ENCODE measurements at regions not wholly inside any gene's neighbourhood (a gene's known extent, or its start where the extent isn't known, plus 50 kb on each side); places are given as distances from the start of the nearest gene placed in this dataset.

- no peak for DNase-seq (ENCODE audit: low read depth)
These were observed 191.0 kb downstream of the IRF8 start for GRCh38 chr16:86089991-86090390.

GRCh38 chr16:86090461-86091170 lies 191.7 kb downstream of the IRF8 start:
- DNase-seq (ENCODE audit: low read depth), result no peak

DNA sequence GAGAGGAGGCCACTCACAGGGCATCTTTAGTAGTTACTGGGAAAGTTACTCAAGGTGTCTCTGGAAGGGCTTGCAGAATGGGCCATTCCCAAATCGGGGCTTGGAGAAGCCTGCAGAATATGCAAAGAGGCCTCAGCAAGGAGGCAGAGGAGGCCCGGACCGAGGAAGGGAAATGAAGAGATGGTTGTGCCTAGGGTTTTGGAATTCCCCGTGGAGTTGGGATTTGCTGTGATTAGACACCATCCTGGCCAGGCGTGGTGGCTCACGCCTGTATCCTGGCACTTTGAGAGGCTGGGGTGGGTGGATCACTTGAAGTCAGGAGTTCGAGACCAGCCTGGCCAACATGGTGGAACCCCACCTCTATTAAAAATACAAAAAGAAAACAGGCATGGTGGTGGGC lies 193.0 kb downstream of the IRF8 start:
- no peak for DNase-seq (ENCODE audit: low read depth)

GRCh38 chr16:86092586-86093480 lies 193.9 kb downstream of the IRF8 start:
- no peak for DNase-seq (ENCODE audit: low read depth)

DNA sequence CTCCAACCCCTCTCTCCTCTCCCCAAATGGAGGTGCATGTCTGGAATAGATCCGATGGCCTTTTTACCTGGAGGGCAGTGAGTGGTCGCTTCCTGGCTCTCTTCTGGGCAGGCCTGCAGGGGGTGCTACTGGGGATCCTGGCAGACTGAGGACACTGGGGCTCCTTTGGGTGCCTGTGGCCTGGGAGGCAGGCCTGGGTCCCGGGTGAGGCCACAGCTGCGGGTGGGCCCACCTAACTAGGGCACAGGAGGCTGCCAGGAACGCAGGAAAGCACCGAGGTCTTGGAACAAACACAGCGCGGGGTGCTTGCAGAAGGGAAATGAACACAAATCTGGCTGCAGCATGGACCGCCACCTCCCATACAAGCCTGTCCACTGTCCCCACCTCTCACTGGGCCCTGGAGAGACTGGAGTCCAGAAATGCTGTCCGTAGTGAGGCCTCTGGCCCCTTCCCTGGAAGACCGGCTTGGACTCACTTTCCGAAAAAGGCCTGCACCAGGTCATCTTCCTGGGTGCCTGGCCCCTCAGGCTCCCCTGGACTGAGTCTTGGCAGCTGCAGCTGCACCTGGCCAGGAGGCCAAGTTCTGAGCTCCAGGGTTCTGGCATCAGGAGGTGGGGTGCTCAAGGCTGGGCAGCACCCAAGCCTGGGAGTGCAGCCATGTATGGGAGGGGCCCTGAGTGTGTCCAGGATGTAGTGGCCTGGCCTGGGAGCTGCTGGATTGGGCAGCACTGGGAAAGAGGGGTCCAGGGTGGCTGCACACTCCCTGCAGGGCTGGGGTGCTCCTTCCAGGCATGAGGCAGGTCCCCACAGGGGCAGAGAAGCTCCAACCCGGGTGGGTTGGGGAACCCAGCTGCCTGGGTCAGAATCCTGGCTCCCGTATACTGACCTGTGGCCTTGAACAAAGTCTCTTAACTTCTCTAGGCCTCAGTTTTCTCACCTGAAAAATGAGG lies 195.1 kb downstream of the IRF8 start:
- no peak for DNase-seq (ENCODE audit: low read depth)

- no peak for DNase-seq (ENCODE audit: low read depth)
These were observed 196.3 kb downstream of the IRF8 start for GRCh38 chr16:86095131-86095752.

DNA sequence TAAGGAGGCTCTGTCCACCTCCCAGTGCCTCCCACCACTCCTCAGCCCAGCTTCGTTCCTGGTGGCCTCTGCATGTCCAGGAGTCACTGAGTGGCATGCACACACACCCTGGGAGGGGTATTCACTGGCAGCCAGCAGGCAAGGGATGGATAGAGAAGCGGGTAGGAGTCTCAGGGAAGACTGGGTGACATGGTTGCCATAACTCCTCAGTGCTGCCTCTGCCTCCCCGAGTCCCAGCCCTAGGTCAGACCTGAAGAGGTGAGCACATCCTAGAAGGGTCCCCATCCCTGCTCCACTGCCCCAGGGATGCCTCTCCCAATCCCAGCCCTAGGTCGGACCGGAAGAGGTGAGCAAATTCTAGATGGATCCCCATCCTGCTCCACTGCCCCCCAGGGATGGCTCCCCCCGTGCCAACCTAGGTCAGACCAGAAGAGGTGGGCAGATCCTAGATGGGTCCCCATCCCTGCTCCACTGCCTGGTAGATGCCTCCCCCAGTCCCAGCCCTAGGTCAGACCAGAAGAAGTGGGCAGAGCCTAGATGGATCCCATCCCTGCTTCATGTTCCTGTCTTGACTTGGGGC lies 197.0 kb downstream of the IRF8 start:
- no peak for DNase-seq (ENCODE audit: low read depth)

DNA sequence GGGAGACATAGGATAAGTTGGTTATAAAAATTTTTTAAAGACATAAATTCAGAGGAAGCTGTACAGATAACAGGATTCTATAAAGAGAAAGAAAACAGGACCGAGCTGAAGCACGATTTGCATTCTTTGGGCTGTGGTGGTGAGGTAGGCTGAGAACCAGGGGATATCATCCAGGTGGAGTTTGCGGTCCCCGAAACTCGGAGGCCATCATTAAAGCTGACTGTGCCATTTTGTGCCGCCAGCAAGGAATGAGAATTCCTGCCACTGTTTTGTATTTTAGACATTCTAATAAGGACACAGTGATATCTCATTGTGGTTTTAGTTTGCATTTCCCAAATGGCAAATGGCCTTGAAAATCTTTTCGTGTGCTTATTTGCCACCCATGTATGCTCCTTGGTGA lies 197.9 kb downstream of the IRF8 start:
- no peak for DNase-seq (ENCODE audit: low read depth)

DNA sequence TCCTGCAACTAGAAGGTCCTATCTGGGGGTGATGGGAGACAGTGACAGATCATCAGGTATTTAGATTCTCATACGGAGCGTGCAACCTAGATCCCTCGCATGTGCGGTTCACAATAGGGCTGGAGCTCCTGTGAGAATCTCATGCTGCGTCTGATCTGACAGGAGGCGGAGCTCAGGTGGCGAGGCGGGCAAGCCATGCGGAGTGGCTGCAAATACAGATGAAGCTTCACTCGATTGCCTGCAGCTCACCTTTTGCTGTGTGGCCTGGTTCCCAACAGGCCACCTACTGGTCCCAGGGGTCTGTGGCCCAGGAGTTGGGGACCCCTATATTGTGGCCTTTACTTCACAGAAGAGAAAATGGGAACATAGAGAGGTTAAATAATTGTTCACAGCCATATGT lies 200.4 kb downstream of the IRF8 start:
- DNase-seq (ENCODE audit: low read depth), result no peak

DNA sequence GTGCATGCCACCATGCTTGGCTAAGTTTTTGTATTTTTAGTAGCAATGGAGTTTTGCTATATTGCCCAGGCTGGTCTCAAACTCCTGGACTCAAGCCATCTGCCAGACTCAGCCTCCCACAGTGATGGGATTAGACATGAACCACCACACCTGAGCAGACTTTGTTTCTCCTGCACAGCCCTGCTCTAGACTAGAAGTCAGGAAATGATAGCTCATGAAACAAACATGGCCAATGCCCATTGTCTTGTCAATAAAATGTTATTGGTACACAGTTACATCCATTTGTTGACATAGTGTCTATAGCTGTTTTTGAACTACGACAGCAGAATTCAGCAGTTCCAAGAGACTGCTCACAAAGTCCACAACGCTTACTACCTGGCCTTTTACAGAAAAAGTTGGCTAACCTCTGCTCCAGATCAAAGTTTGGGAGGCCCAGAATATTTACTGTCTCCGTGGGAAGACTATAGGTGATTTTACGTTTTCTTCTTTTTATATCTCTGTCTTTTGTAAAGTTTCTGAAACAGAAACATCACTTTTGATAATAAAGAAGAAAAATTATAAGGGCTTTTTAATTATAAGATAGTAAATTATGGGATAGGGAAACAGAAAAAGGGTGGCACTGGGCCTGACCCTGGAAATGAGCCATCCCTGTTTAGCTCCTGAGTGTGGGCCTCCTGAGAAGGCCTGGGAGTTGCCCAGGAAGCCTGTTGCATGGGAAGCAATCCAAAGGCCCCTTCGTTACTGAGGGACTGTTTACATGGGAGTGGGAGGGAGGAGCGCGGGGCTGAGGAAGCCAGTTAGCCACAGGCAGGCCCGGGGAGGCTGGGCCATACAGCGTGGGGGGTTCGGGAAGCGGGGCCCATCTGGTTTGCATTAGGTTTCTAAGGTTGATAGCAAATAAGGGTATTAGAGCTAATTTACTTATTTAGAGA lies 201.5 kb downstream of the IRF8 start:
- DNase-seq (ENCODE audit: low read depth), result no peak

DNA sequence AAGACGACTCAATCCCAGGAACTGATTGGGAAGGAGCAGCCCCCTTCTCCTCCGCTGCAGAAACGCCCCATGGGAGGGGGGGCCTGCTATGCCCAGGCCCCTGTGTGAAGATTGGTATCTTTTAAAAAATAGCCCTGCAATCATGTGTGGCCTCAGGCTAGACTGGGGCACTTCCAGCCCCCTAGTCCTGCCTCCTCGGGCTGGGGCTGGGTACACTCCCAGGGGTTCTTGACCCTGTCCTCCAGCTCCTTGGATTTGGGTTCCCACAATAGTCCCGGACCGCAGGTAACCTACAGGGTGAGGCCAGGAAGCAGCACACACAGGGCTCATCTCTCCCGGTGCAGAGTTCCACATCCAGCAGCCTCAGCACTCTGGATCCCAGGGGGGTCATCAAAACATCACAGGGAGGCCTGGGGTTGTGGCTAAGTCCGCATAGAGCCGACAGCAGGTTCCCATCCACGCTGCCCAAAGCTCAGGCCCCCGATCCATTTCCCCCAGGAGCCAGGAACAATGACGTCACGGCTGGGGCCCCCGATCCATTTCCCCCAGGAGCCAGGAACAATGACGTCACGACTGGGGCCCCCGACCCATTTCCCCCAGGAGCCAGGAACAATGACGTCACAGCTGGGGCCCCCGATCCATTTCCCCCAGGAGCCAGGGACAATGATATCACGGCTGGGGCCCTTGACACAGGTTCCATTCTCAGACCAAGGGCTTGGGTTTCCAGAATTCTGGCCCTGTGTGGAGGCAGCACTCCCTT lies 202.4 kb downstream of the IRF8 start:
- DNase-seq (ENCODE audit: low read depth), result no peak

DNA sequence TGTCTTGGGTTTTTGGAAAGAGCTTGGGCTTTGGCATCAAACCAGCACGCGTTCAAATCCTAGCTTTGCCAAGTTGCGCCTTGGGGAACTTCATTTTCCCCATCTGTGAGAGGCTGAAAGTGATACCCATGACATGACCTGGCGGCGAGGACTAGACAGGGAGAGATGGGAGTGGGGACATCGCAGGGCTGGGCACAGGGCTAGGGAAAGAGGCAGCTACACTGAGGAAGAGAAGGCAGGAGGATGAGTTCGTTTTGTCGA lies 202.9 kb downstream of the IRF8 start:
- no peak for DNase-seq (ENCODE audit: low read depth)

- DNase-seq (ENCODE audit: low read depth), result no peak
These were observed 204.4 kb downstream of the IRF8 start for GRCh38 chr16:86103320-86103719.

- no peak for DNase-seq (ENCODE audit: low read depth)
These were observed 205.6 kb downstream of the IRF8 start for GRCh38 chr16:86104537-86105048.

DNA sequence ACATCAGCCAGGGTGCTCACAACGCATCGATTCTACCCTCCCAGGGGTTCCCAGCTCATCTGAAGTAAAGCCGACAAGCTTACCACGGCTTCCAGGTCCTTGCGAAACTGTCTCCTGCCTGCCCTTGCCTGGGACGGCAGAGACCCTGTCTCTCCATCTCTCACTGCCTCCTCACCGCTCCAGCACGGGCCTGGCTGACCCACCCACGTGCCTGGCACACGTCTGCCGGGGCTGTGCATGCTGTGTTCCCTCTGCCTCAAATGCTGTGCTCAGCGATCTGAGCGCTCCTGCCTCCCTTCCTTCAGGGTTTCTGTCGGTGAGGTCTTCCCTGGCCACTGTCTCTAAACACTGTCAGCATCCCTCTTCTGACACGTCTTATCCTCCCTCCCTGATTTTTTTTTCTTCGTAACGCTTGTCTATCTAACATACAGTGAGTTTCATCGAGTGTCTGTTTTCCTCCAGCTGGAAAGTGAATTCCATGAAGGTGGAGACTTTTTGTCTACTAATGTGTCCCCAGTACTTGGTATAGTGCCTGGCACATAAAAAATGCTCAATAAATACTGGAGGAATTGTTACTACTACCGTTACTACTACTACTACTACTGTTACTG lies 208.4 kb downstream of the IRF8 start:
- no peak for DNase-seq (ENCODE audit: low read depth)

- DNase-seq (ENCODE audit: low read depth), result no peak
These were observed 209.1 kb downstream of the IRF8 start for GRCh38 chr16:86108062-86108461.

DNA sequence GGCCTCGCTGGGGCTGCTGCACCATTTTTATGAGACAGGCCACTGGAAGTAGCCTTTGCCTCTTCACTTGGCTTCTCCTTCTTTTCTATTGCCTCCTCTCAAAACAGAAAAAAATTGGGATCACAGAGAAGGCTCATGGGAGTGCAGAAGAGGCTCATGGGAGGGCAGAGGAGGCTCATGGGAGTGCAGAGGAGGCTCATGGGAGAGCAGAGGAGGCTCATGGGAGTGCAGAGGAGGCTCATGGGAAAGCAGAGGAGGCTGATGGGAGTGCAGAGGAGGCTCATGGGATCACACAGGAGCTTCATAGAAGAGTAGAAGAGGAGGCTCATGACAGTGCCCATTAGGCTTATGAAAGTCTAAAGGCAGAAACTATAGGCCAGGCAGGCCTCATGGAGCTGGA lies 211.2 kb downstream of the IRF8 start:
- DNase-seq (ENCODE audit: low read depth), result no peak

GRCh38 chr16:86110726-86111125 lies 211.8 kb downstream of the IRF8 start:
- DNase-seq (ENCODE audit: low read depth), result no peak

DNA sequence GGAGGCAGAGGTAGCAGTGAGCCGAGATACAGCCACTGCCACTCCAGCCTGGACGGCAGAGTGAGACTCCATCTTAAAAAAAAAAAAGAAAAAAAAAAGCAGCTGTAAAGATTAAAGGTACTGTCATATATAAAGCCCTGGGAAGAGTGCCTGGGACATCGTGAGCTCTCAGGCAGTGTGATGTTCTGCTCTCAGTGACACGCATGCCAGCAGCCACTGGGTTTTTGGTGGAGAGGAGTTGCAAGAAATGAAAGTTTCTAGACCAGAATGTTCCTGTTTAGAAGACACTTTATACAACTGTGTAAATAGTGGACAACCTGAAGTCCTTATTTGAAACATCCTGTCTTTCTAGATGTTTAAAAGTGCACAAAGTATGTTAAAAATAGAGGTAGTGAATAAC lies 213.2 kb downstream of the IRF8 start:
- DNase-seq (ENCODE audit: low read depth), result no peak

Data from renal cortical epithelial cell (primary cell).